T1000 (cell line): ENCODE measurements at regions not wholly inside any gene's neighbourhood (a gene's known extent, or its start where the extent isn't known, plus 50 kb on each side); places are given as distances from the start of the nearest gene placed in this dataset.
"Not testable (repeated sequence)": the region's sequence is repeated elsewhere in the genome, so short reads cannot be mapped to it uniquely, and the experiment has no call there.

ENCODE experiments used
- DNase-seq: peaks from one replicate; lab custom pipeline; 2025; ENCODE audit warnings: mixed read lengths; lab: John Stamatoyannopoulos, UW

- DNase-seq = peak; percentile 68
Observed at GRCh38 chr5:36739751-36740221, 133.4 kb downstream of the SLC1A3 start.

DNA sequence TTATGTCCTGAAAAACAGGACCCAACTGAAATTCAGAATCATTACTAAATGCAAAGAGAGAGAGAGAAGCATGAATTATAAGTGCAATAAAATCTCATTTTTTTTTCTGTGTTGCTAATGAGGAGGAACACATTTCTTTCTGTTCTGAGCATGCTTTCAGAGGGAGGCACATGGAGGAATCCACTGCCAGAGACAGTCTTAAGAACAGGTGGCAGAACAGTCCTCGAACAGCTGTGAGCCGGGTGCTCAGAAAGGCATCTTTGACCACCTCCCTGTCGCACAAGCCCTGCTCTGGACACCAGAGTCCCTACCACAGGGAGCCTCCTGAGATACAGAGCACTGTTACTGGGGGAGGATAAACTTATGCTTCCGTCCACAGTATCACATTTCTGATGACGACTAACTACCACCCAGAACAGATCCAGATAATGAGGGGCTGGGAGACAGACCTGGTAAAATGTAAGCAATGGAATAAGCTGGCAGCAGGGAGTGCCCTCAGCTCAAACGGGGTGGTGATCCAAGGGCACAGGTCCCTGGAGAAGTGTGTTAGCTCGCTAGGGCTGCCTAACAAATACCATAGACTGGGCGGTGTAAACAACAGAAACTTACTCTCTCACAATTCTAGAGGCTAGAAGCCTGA is 134.0 kb downstream of the SLC1A3 start:
- DNase-seq = no peak

GRCh38 chr5:36741128-36741527 is 134.7 kb downstream of the SLC1A3 start:
- no peak for DNase-seq

- peak; percentile 72 for DNase-seq
Observed at GRCh38 chr5:36743891-36744772, 132.4 kb upstream of the NIPBL start.

- no peak for DNase-seq
Observed at GRCh38 chr5:36744773-36745589, 131.6 kb upstream of the NIPBL start.

- DNase-seq = not testable (repeated sequence)
Observed at GRCh38 chr5:36747794-36748193, 128.8 kb upstream of the NIPBL start.

DNA sequence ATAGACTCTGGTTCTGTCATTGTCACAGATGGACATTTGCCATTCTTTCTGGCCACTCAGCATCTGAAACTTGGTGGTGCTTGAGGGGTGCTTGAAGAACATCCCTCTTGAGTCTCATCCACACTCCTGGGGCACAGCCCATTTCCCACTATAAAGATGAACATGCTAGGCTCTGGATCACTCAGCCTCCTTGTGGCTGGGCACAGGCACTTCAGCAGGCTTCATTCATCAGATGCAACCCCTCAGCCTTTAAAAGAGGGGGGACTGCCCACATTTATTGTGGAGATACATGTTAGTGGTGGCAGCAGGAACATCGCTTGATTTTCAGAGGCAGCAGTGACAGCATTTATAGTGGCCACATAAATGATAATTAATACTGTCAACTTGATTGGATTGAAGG is 124.7 kb upstream of the NIPBL start:
- no peak for DNase-seq

- DNase-seq = no peak
Observed at GRCh38 chr5:36755342-36755741, 121.2 kb upstream of the NIPBL start.

DNA sequence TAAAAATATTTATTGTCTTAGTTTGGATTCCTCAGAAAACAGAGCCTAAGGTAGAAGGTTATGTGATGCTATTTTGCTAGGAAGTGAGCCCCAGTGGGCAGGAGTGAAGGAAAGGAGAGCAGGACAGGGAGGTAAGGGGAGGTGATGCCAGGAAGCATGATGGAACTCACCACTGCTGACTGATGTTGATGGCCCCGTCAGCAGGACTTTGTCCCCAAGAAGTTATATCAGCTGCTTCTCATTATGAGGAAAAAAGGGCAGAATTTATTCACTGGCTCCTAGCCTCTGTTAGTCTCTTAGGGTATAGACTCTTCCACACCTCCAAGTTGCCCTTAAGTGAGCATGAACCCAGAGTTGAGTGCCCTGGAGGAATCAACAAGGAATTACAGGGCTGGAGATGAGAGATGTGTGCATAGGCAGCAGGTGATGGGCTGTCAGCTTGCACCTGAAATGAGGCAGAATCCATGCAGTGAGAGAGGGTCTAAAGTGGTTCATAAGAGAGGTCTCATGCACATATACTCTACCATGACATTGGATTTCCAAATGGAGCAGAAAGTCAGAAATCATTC is 120.6 kb upstream of the NIPBL start:
- DNase-seq = no peak

GRCh38 chr5:36756848-36757247 is 119.7 kb upstream of the NIPBL start:
- no peak for DNase-seq

- DNase-seq = no peak
Observed at GRCh38 chr5:36759117-36759516, 117.5 kb upstream of the NIPBL start.

DNA sequence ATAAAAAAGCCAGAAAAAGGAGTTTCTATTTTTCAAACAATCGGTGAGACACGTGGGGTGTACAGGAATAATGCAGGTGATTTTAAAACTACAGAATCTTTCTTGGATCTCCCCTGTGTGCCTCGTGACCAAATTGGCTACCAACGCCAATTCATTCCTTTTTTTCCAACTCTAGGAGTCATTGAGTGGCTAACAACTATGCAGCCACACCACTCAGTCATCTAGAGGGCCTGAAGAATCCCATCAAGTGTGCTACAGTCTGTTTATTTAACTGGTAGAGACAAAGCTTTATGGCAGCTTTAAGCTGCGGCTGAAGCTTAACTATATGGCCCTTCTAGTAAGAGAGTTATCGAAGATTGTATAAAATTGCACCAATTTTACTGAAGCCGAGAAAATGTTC is 113.1 kb upstream of the NIPBL start:
- no peak for DNase-seq

DNA sequence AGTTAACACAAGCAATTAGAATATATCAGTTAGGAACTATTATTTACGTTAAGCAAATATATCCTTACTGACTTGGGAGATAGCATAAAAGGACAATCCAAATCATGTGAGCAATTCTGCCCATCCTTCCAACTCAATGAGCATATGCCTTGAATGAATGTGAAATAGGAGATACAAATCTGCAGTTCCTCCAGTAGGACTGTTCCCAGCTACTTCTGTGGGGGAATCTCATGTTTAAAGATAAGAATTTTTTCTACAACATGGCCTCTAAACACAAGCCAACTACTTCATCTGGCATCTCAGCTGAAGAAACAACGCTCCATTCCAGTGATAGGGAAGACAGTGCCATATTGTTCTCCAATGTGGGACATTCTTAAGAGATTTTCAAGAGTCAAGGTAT is 110.7 kb upstream of the NIPBL start:
- DNase-seq = no peak

- no peak for DNase-seq
Observed at GRCh38 chr5:36766981-36767380, 109.6 kb upstream of the NIPBL start.

- DNase-seq = no peak
Observed at GRCh38 chr5:36768450-36768849, 108.1 kb upstream of the NIPBL start.

DNA sequence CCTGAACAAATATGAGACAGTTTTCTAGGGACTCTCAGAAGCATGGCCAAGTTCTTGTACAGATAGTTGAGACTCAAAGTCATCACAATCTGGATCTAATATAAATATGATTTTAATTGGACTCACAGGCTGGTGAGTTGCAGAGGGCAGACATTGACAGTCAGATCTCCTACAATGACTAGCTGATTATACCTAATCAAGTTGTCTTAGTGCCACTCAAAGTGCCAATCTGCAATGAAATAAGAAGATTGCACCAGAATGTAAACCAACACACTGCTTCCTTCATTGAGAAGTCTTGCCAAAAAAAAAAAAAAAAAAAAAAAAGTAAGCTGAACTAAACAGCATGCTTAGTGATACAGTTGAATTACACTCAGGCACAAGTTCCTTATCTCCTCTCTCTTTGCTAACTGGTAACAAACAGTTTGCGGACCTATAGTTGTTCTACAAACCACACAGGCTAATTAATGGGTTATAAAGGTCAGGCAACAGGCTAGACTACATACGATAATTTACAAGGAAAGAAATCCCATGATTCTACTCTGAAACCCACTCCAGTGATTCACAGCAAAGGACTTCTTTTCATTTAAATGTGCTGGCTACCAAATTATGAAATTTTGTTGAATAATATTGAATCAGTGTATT is 107.3 kb upstream of the NIPBL start:
- no peak for DNase-seq

GRCh38 chr5:36770125-36770524 is 106.4 kb upstream of the NIPBL start:
- DNase-seq = no peak

- DNase-seq = no peak
Observed at GRCh38 chr5:36772276-36773140, 104.1 kb upstream of the NIPBL start.

DNA sequence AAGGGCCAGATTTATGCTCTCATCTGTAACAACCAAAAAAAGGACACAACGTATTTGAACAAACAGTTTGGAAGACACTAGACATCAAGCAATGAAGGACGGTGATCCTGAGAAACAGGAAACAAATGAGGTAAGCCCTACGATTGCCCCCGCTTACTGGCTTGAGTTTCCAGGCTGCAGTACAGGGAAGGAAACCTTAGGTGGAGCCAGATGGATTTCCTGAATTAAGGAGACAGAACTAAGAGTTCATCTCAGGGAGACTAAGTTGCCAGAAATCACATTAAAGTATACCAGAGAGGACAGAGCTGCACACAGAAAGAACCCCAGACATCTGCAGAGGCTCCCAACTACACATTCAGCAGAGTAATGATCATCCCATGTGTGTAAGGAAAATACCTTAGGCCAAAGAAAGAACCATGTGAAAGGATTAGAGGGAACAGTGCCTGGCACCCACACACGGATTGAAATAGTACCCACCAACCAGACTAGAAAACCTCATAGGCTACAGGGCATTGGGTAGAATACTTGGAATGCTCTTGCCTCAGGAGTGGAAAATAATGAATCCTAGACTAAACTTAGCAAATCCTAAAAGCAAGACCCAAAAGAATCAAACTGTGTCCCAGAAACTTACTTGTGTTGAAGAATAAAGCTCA is 99.3 kb upstream of the NIPBL start:
- DNase-seq = no peak

GRCh38 chr5:36778336-36778735 is 98.2 kb upstream of the NIPBL start:
- no peak for DNase-seq
